GM12878 (cell line): ENCODE measurements at regions not wholly inside any gene's neighbourhood (a gene's known extent, or its start where the extent isn't known, plus 50 kb on each side); places are given as distances from the start of the nearest gene placed in this dataset.

Experiments used
- ATAC-seq: fragments of 200-7000 bp; cut with Tn5 transposase; 3 replicates; pipeline ENCODE4 v1.9.1; 2020; ENCODE audit warnings: mild to moderate bottlenecking, moderate library complexity
- BruUV-seq: library from RNA; stranded (reverse); fragments of 400-500 nt; replicated peaks from 2 replicates; lab custom pipeline; 2021; lab: Mats Ljungman, UMichigan
- CTCF ChIA-PET: fragments of 300-600 bp; sonication (Branson Sonifier 250); formaldehyde crosslinking; extraction: SDS; loops from one replicate; lab custom pipeline; 2021; ENCODE audit warnings: inconsistent platforms; lab: Yijun Ruan, JAX
- POLR2A ChIA-PET: fragments of 350-600 bp; formaldehyde crosslinking; extraction: SDS; loops from one replicate; lab custom pipeline; 2021; ENCODE audit warnings: inconsistent platforms; lab: Charles Lee
- RAD21 ChIA-PET: fragments of 300-600 bp; sonication (Branson Sonifier 250); formaldehyde crosslinking; loops from one replicate; lab custom pipeline; 2023; ENCODE audit warnings: antibody characterized with exemption; ENCODE audit not compliant: unreplicated experiment; lab: Charles Lee
- SMC1A ChIA-PET: fragments of 300-600 bp; sonication (Branson Sonifier 250); formaldehyde crosslinking; loops from one replicate; lab custom pipeline; 2023; ENCODE audit not compliant: unreplicated experiment, uncharacterized antibody; lab: Charles Lee
- DNase-seq: peaks from one replicate; pipeline ENCODE4 v3.0.0-alpha.2; 2011; ENCODE audit warnings: low read depth, low spot score
- FAIRE-seq: peaks from 3 replicates; lab custom pipeline; 2011; peaks lifted over from hg19 to GRCh38; lab: Jason Lieb, UNC
- H2AFZ ChIP-seq: 2 replicates; pipeline ENCODE4 v1.6.0; 2011; ENCODE audit warnings: low read depth, low read length, control low read depth; ENCODE audit not compliant: control insufficient read depth
- H3K27ac ChIP-seq: 2 replicates; pipeline ENCODE4 v1.5.1; 2011; ENCODE audit warnings: control low read depth; ENCODE audit not compliant: control insufficient read depth, insufficient read depth
- H3K27me3 ChIP-seq, 2 experiments: replicated peaks in 1 of 2; 2 replicates each; pipeline versions ENCODE4 v1.6.0 to v1.6.1; 2011; ENCODE audit warnings: low read length in 1 of 2; ENCODE audit not compliant: control insufficient read depth in 2 of 2, insufficient read depth in 2 of 2
- H3K36me3 ChIP-seq, 2 experiments: 2 replicates each; pipeline ENCODE4 v1.5.1; 2011; ENCODE audit warnings: low read length in 1 of 2; ENCODE audit not compliant: control insufficient read depth in 2 of 2, insufficient read depth in 2 of 2
- H3K4me1 ChIP-seq: 2 replicates; pipeline ENCODE4 v1.6.1; 2011; ENCODE audit warnings: mild to moderate bottlenecking, low read length, moderate library complexity, mixed read lengths; ENCODE audit not compliant: control insufficient read depth, insufficient read depth
- H3K4me2 ChIP-seq: 2 replicates; pipeline ENCODE4 v1.6.0; 2011; ENCODE audit warnings: control low read depth; ENCODE audit not compliant: control insufficient read depth, insufficient read depth
- H3K4me3 ChIP-seq: fragments of 200-600 bp; sonication (generic); 2 replicates; pipeline ENCODE4 v1.5.1; 2016
- H3K79me2 ChIP-seq: 2 replicates; pipeline ENCODE4 v1.6.0; 2011; ENCODE audit warnings: low read length; ENCODE audit not compliant: control insufficient read depth, insufficient read depth
- H3K9ac ChIP-seq: 2 replicates; pipeline ENCODE4 v1.8.0; 2011; ENCODE audit warnings: low read length, control low read depth, mixed read lengths; ENCODE audit not compliant: control insufficient read depth, insufficient read depth
- H3K9me3 ChIP-seq: replicated peaks from 3 replicates; pipeline ENCODE4 v1.5.1; 2011; ENCODE audit warnings: mild to moderate bottlenecking, low read length; ENCODE audit not compliant: control insufficient read depth, insufficient read depth
- H4K20me1 ChIP-seq: 2 replicates; pipeline ENCODE4 v1.6.0; 2011; ENCODE audit not compliant: control insufficient read depth, insufficient read depth
- BCL11A ChIP-seq: IDR thresholded peaks from 2 replicates; pipeline ENCODE4 v1.6.1; 2011; ENCODE audit warnings: low read depth, low read length
- ETV6 ChIP-seq, 2 experiments: fragments of 450-650 bp in 1 of 2; IDR thresholded peaks in 1 of 2; conservative IDR thresholded peaks in 1 of 2; 2 replicates each; pipeline ENCODE4 v1.6.1; 2014; ENCODE audit warnings: antibody characterized with exemption in 1 of 2, borderline replicate concordance in 1 of 2, low read depth in 1 of 2, mild to moderate bottlenecking in 1 of 2, moderate library complexity in 1 of 2
- KAT2A ChIP-seq: conservative IDR thresholded peaks from 2 replicates; pipeline ENCODE4 v1.6.1; 2011; ENCODE audit warnings: low read depth, low read length; ENCODE audit not compliant: control insufficient read depth
- LARP7 ChIP-seq: fragments of 450-650 bp; IDR thresholded peaks from 2 replicates; pipeline ENCODE4 v1.6.1; 2017; ENCODE audit warnings: mild to moderate bottlenecking
- NFIC ChIP-seq: IDR thresholded peaks from 2 replicates; pipeline ENCODE4 v1.6.1; 2012; ENCODE audit warnings: low read depth, mild to moderate bottlenecking, inconsistent platforms, low read length, moderate library complexity
- NFXL1 ChIP-seq: fragments of 450-650 bp; IDR thresholded peaks from 2 replicates; pipeline ENCODE4 v1.6.1; 2017; ENCODE audit warnings: antibody characterized with exemption, mild to moderate bottlenecking, borderline replicate concordance
- PML ChIP-seq: IDR thresholded peaks from 2 replicates; pipeline ENCODE4 v1.6.1; 2012; ENCODE audit warnings: low read length, inconsistent platforms
- TCF12 ChIP-seq: IDR thresholded peaks from 2 replicates; pipeline ENCODE4 v1.6.1; 2011; ENCODE audit warnings: low read depth, mild to moderate bottlenecking, low read length
- WGBS: methylation state at CpG from one replicate; pipeline ENCODE4 v1.1.6; 2016; ENCODE audit warnings: low lambda C conversion rate; ENCODE audit not compliant: insufficient replicate concordance, insufficient coverage; ENCODE audit errors: missing lambda C conversion rate; 5-methylcytosine and 5-hydroxymethylcytosine counted together
- in situ Hi-C: fragments of 300-500 bp; cut with MboI; formaldehyde crosslinking; loops from 9 replicates; pipeline ENCODE4 v1.14.3; 2018; ENCODE audit warnings: mixed read lengths
- intact Hi-C: fragments of 100-400 bp; cut with micrococcal nuclease; formaldehyde crosslinking; loops from one replicate; pipeline ENCODE4 v1.14.2; 2022; ENCODE audit not compliant: unreplicated experiment
- TF ChIP-seq, protein P1 (sequence below): IDR thresholded peaks from 2 replicates; pipeline ENCODE4 v1.6.1; 2011; ENCODE audit warnings: borderline replicate concordance, low read depth, mild to moderate bottlenecking, moderate library complexity, low read length; ENCODE audit not compliant: insufficient read depth, poor library complexity, severe bottlenecking
- TF ChIP-seq, protein P2 (sequence below): IDR thresholded peaks from 2 replicates; pipeline ENCODE4 v1.6.1; 2012; ENCODE audit warnings: low read depth, low read length, improper control_type of control experiment

DNA sequence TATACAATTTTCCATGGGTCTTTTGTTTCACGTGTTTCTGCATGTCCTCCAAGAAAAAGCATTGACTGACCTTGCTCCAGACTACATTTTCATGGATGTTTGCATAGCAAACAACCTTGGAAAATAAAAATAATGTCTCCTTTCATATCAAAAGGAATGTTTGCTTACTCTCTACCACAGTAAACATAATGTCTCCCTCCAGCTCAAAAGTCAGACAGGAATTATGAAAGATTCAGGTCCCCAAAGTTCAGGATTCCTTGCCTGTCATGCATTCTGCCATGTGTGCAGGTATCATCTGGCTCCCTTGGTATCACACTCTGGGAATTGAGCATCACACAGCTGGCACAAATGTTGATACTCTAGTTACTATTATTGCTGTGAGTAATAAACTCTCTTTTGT, 103.1 kb upstream of the ZC3H15 start:
- Histone ChIP-seq H2AFZ (no peak overlapping the region), H3K4me1 (no peaks in the 10 kb centered on the region), H3K9me3 (peaks cover 6% of the 10 kb centered on the region; the same call in 2 of the 3 replicates), H3K36me3 (no peaks in the 10 kb centered on the region), H4K20me1 (no peaks in the 10 kb centered on the region), H3K4me3 (no peak overlapping the region), H3K27me3 (no peaks in the 10 kb centered on the region), H3K79me2 (no peaks in the 10 kb centered on the region), H3K9ac (no peak overlapping the region), H3K4me2 (no peak overlapping the region), H3K27ac (no peak overlapping the region)
- FAIRE-seq (no peak), DNase-seq (no peak), ATAC-seq (no peak)
- SMC1A ChIA-PET, result interaction anchor here (0.6 kb wide), 1 partner anchor 453 kb away, joined by 3 read pairs; no protein-coding TSS in a partner anchor
- POLR2A ChIA-PET, result no interaction called here
- CTCF ChIA-PET, result no interaction called here
- WGBS, result 87% methylated on average over 1 of the region's 1 CpG
- RAD21 ChIA-PET, result no interaction called here
- no TSS peak for BruUV-seq
- TF ChIP-seq LARP7 (no peak), BCL11A (no peak), KAT2A (no peak), NFIC (no peak), TCF12 (no peak), NFXL1 (no peak), ETV6 (conservative IDR thresholded peaks at IDR 0.05 in 1 of 2, IDR thresholded peaks at IDR 0.05 in 1 of 2; ENCODE audit: borderline replicate concordance in 1 of 2, low read depth in 1 of 2) (no peak), PML (no peak)
- TF ChIP-seq, protein P1, sequence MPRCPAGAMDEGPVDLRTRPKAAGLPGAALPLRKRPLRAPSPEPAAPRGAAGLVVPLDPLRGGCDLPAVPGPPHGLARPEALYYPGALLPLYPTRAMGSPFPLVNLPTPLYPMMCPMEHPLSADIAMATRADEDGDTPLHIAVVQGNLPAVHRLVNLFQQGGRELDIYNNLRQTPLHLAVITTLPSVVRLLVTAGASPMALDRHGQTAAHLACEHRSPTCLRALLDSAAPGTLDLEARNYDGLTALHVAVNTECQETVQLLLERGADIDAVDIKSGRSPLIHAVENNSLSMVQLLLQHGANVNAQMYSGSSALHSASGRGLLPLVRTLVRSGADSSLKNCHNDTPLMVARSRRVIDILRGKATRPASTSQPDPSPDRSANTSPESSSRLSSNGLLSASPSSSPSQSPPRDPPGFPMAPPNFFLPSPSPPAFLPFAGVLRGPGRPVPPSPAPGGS, result no peak
- TF ChIP-seq, protein P2, sequence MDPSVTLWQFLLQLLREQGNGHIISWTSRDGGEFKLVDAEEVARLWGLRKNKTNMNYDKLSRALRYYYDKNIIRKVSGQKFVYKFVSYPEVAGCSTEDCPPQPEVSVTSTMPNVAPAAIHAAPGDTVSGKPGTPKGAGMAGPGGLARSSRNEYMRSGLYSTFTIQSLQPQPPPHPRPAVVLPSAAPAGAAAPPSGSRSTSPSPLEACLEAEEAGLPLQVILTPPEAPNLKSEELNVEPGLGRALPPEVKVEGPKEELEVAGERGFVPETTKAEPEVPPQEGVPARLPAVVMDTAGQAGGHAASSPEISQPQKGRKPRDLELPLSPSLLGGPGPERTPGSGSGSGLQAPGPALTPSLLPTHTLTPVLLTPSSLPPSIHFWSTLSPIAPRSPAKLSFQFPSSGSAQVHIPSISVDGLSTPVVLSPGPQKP, result no peak
- intact Hi-C loops (no loop called here), in situ Hi-C loops (no loop called here)
